ENCODE measurements at regions not wholly inside any gene's neighbourhood (a gene's known extent, or its start where the extent isn't known, plus 50 kb on each side); places are given as distances from the start of the nearest gene placed in this dataset.
A peak's percentile ranks its signal among the peaks of the same experiment; 100 is the strongest.
"Not testable (repeated sequence)": the region's sequence is repeated elsewhere in the genome, so short reads cannot be mapped to it uniquely, and the experiment has no call there.

DNA sequence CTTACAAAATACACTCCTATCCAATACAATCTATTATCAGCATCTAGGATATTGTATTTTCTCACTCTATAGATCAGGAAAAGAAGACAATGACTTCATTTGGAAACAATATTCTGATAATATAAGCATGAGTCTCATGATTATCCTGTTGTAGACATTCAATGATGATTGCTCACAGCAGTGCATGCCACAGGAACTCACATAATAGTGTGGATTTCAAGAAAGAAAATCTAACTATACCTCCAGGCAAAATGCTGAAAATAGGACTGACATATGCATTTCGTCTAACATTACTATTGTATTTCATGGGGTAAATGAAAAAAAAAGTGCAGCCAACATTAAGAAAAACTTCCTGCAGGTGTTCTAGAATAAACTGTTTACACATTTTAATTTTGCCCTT lies 122.6 kb downstream of the POSTN start:
- no peak for FAIRE-seq

DNA sequence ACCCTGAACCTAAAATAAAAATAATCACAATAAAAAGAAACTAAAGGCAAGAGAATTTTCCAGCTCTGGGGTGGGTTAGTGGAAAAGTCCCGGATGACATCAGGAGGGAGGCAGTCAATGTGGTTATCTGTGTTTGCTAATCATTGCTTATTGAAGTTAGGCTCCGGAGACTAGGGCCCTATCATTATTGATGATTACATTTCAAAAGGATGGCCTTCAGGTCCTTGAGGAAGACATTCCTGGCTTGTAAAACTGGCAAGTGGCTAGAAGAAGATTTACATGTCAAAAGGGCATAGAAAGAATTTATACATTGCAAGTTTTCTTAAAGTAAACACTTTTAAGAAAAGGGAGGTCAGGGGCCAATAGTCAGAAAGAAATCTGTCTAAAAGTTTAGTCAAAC lies 123.4 kb downstream of the POSTN start:
- FAIRE-seq (no peak), DNase-seq (ENCODE audit: insufficient read length, low spot score) (no peak)

More for the DNA sequence above, 122.6 kb downstream of the POSTN start:
- DNase-seq (ENCODE audit: insufficient read length, low spot score): no peak

DNA sequence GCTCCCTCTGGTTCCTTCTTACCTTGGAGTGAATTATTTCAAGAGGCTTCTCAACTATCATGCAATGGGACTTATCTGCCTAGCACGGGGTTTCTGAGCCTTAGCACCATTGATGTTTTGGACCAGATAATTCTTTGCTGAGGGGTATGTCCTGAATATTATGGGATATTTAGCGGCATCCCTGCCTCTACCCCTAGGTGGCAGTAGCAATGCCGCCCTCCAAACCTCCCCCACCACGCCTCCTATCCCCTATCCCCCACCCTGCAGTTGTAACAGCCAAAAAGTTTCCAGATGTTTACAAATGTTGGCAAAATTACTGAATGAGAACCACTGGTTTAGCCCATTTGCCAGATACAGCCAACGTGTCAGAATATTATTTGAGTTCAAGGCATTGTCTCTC lies 125.5 kb downstream of the POSTN start:
- DNase-seq (ENCODE audit: insufficient read length, low spot score) (no peak), FAIRE-seq (no peak)

- not testable (repeated sequence) for FAIRE-seq; DNase-seq (ENCODE audit: insufficient read length, low spot score)
Observed at GRCh38 chr13:37472266-37472665, 126.3 kb downstream of the POSTN start.

- DNase-seq (ENCODE audit: insufficient read length, low spot score) (no peak), FAIRE-seq (no peak)
Observed at GRCh38 chr13:37460166-37460565, 138.4 kb downstream of the POSTN start.

- DNase-seq (ENCODE audit: insufficient read length, low spot score): peak; percentile 46
- no peak for FAIRE-seq
Observed at GRCh38 chr13:37457612-37458011, 141.0 kb downstream of the POSTN start.

DNA sequence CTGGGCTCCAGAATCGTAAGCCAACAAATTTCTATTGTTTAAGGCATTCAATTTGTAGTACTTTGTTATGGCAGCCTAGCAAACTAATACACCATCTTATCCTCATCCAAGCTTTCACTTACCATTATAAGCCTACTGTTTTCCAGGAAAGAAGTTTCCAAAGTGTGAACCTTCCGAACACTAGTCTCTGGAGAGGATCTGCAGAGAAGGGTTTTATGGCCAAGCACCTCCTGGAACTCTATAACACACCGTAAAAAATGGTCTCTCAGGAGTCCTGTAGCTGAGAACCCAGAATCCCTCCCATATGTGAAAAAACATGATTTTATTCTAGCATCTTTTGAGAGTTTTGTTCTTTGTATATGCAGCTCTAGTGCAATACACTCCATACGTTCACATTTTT lies 142.1 kb downstream of the POSTN start:
- DNase-seq (ENCODE audit: insufficient read length, low spot score) (no peak), FAIRE-seq (no peak)

- DNase-seq (ENCODE audit: insufficient read length, low spot score): no peak
- no peak for FAIRE-seq
Observed at GRCh38 chr13:37456041-37456440, 142.5 kb downstream of the POSTN start.

- no peak for FAIRE-seq
- no peak for DNase-seq (ENCODE audit: insufficient read length, low spot score)
Observed at GRCh38 chr13:37453246-37453645, 145.3 kb downstream of the POSTN start.

DNA sequence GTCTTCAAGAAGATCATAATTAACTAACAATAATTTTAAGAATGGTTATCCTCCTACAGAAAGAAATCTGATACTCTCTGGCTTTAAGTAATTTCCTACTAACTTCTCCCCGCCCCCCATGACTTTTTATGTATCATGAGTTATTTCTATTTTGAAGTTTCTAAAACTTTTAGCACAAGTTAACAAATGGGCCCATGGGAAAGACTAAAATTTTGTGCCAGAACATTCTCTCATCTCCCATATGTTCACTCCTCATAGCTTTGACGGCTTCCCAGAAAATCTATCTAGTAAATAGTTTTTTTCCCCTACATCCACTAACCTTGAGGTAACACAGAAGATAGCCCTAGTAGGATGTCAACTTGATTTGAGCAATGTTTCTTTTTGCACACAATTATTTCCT lies 148.3 kb downstream of the POSTN start:
- DNase-seq (ENCODE audit: insufficient read length, low spot score): no peak
- FAIRE-seq: no peak

DNA sequence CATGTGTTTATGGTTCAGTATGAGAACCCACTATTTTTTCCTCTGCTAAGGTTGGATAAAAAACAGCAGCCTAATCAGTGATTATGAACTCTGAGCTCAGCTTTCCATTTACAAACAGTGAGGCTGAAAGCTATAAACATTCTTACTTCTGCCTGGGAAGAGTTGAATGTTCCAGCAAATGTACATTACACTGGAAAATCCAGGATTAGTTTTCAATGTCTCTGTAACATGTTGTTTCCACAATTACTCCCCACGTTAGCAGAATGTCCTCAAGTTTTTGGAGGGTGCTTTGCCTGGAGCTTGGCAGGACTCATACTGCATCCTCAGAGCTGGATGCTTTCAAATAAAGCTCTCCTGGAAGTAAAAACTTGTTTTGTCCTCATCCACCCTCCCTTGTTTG lies 150.4 kb downstream of the POSTN start:
- no peak for FAIRE-seq

GRCh38 chr13:37446503-37446902 lies 152.1 kb downstream of the POSTN start:
- no peak for FAIRE-seq
- no peak for DNase-seq (ENCODE audit: insufficient read length, low spot score)

More for the DNA sequence above, 150.4 kb downstream of the POSTN start:
- no peak for DNase-seq (ENCODE audit: insufficient read length, low spot score)

DNA sequence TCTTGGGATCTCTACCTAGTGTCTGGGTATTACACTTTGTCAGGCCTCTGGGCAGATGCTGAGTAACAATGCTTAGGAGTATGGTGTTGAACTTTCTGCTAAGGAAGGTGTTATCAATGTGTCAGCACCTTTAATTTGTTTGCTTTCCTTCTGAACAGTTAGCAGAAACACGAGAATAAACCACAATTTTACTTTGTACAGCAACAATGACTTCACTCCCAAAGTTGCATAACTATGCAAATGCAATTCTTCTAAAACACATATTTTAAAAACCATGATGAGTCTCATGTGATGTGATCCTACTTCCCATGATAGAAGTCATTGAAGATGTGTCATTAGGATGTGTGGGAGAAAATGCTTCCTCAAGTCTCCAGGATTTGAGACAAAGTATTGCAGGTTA lies 155.0 kb downstream of the POSTN start:
- no peak for DNase-seq (ENCODE audit: insufficient read length, low spot score)
- no peak for FAIRE-seq

GRCh38 chr13:37442996-37443395 lies 155.6 kb downstream of the POSTN start:
- DNase-seq (ENCODE audit: insufficient read length, low spot score): no peak
- FAIRE-seq: no peak

DNA sequence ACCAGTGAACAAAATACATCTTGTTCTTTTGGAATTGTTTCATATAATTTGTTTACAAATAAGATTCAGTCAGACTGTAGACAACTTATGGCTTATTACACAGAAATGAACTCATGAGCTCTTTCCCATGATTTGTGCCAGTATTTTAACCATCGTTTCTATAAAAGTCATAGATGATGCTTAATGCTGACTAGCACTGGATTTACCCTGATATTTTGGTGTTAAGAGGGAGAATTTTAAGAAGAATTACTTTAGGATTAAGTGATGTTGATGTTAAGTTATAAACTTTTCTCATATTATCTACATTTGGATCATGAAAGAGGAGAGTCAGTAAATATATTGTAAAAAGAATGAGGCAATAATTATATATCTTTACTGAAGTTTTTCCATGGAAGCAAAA lies 162.7 kb downstream of the POSTN start:
- FAIRE-seq: no peak

GRCh38 chr13:37433086-37433485 lies 165.5 kb downstream of the POSTN start:
- FAIRE-seq: no peak
- DNase-seq (ENCODE audit: insufficient read length, low spot score): no peak

More for the DNA sequence above, 162.7 kb downstream of the POSTN start:
- DNase-seq (ENCODE audit: insufficient read length, low spot score): no peak

- DNase-seq (ENCODE audit: insufficient read length, low spot score) (no peak), FAIRE-seq (no peak)
Observed at GRCh38 chr13:37429976-37430375, 168.6 kb downstream of the POSTN start.

DNA sequence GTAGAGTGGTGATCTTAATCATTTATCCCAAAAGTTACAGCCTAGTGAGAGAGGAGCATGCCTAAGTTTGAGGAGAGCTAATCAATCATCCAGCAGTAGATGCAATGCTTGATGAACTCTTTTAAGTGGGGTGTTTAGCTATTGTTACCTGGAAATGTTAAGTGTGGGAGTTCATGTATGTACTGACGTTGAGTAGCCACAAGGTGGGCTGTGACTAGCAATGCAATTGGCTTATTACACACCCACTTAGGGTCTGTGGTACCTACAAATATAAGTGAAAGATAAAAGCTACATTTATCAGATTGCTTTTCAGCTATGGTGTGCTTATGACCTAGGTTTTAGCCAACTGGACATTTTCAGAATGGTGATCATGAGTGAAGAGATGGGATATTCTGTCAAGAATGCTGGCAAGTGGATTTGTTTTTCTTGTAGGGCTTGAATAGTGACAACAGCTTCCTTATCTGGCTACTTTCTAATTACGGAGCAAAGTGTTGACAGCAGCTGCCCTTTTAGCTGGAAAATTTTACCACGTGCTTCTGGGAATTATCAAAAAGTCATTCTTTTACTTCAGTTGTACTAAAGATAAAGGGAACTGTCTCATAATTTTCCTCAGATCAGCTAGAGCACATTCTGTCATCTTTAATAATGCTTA lies 170.6 kb downstream of the POSTN start:
- no peak for FAIRE-seq
- no peak for DNase-seq (ENCODE audit: insufficient read length, low spot score)

GRCh38 chr13:37418490-37418889 lies 180.1 kb downstream of the POSTN start:
- no peak for FAIRE-seq
- DNase-seq (ENCODE audit: insufficient read length, low spot score): no peak

GRCh38 chr13:37417060-37417441 lies 181.5 kb downstream of the POSTN start:
- FAIRE-seq (no peak), DNase-seq (ENCODE audit: insufficient read length, low spot score) (no peak)

GRCh38 chr13:37416291-37417059 lies 182.1 kb downstream of the POSTN start:
- no peak for DNase-seq (ENCODE audit: insufficient read length, low spot score)
- no peak for FAIRE-seq

- DNase-seq (ENCODE audit: insufficient read length, low spot score) (no peak), FAIRE-seq (no peak)
Observed at GRCh38 chr13:37413161-37413560, 185.4 kb downstream of the POSTN start.

Data from HTR-8/SVneo (cell line).